Skin of body (tissue), 1 donor: ENCODE measurements at regions not wholly inside any gene's neighbourhood (a gene's known extent, or its start where the extent isn't known, plus 50 kb on each side); places are given as distances from the start of the nearest gene placed in this dataset.
"Not testable (repeated sequence)": the region's sequence is repeated elsewhere in the genome, so short reads cannot be mapped to it uniquely, and the experiment has no call there.

Experiments
- DNase-seq: peaks from one replicate; lab custom pipeline; 2025; lab: John Stamatoyannopoulos, UW

- DNase-seq: no peak
These were observed 416.9 kb downstream of the PSAT1 start for GRCh38 chr9:78713614-78714405.

GRCh38 chr9:78714576-78714975 is 417.7 kb downstream of the PSAT1 start:
- DNase-seq: no peak

GRCh38 chr9:78719029-78719428 is 422.1 kb downstream of the PSAT1 start:
- DNase-seq: not testable (repeated sequence)

- DNase-seq: no peak
These were observed 428.0 kb downstream of the PSAT1 start for GRCh38 chr9:78724896-78725295.

GRCh38 chr9:78725503-78725902 is 428.6 kb downstream of the PSAT1 start:
- DNase-seq: no peak

- no peak for DNase-seq
These were observed 448.4 kb downstream of the PSAT1 start for GRCh38 chr9:78745331-78745730.

- DNase-seq: no peak
These were observed 449.1 kb downstream of the PSAT1 start for GRCh38 chr9:78746010-78746409.

- no peak for DNase-seq
These were observed 456.1 kb downstream of the PSAT1 start for GRCh38 chr9:78753039-78753438.

GRCh38 chr9:78756813-78757510 is 460.0 kb downstream of the PSAT1 start:
- DNase-seq: no peak

GRCh38 chr9:78763424-78763823 is 466.5 kb downstream of the PSAT1 start:
- DNase-seq: no peak

- no peak for DNase-seq
These were observed 468.9 kb downstream of the PSAT1 start for GRCh38 chr9:78765861-78766260.

GRCh38 chr9:78767490-78767889 is 470.6 kb downstream of the PSAT1 start:
- no peak for DNase-seq

GRCh38 chr9:78769690-78770089 is 472.8 kb downstream of the PSAT1 start:
- DNase-seq: no peak

- no peak for DNase-seq
These were observed 478.3 kb downstream of the PSAT1 start for GRCh38 chr9:78775211-78775610.

GRCh38 chr9:78775696-78776295 is 478.9 kb downstream of the PSAT1 start:
- DNase-seq: no peak

GRCh38 chr9:78777747-78778146 is 480.8 kb downstream of the PSAT1 start:
- DNase-seq: no peak

- DNase-seq: no peak
These were observed 481.4 kb downstream of the PSAT1 start for GRCh38 chr9:78778318-78778717.

- peak; percentile 23 for DNase-seq
These were observed 482.0 kb downstream of the PSAT1 start for GRCh38 chr9:78778861-78779374.

GRCh38 chr9:78781681-78782080 is 484.8 kb downstream of the PSAT1 start:
- no peak for DNase-seq

GRCh38 chr9:78782234-78782633 is 485.3 kb downstream of the PSAT1 start:
- DNase-seq: no peak

GRCh38 chr9:78782858-78783257 is 485.9 kb downstream of the PSAT1 start:
- no peak for DNase-seq

- DNase-seq: no peak
These were observed 486.8 kb downstream of the PSAT1 start for GRCh38 chr9:78783743-78784142.
